GM23248 (cell line): ENCODE measurements at regions not wholly inside any gene's neighbourhood (a gene's known extent, or its start where the extent isn't known, plus 50 kb on each side); places are given as distances from the start of the nearest gene placed in this dataset.
"Not testable (repeated sequence)": the region's sequence is repeated elsewhere in the genome, so short reads cannot be mapped to it uniquely, and the experiment has no call there.

Source experiments
- EZH2 ChIP-seq: fragments of 200-600 bp; sonication (generic); IDR thresholded peaks from 2 replicates; pipeline ENCODE4 v1.6.1; 2018; ENCODE audit warnings: antibody characterized with exemption, mild to moderate bottlenecking; ENCODE audit not compliant: insufficient read depth, poor library complexity, severe bottlenecking
- EZH2phosphoT487 ChIP-seq: fragments of 200-600 bp; sonication (generic); IDR thresholded peaks from 2 replicates; pipeline ENCODE4 v1.6.1; 2018; ENCODE audit warnings: antibody characterized with exemption, moderate library complexity, mild to moderate bottlenecking, low read depth; ENCODE audit not compliant: insufficient read depth

DNA sequence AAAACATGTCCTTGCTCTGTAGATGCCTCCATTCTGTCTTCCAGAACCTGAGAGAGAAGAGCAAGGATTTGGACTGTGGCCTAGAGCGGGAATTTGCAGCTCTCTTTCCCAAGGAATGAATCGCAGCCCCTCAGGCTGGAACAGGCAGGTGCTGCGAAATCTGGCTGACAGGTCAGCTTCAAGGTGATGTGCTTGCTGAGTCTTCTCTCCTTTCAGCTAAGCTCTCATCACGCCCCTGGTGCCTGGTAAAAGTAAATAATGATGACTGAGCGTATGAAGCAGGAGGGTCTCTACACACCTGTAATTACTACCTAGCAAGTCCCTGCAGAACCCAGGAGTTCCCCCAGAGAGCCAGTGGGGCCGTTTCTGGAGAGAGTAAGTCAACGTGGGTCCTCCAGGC lies 204.3 kb upstream of the IRF2BP2 start:
- not testable (repeated sequence) for TF ChIP-seq EZH2, EZH2phosphoT487
